ENCODE measurements at regions not wholly inside any gene's neighbourhood (a gene's known extent, or its start where the extent isn't known, plus 50 kb on each side); places are given as distances from the start of the nearest gene placed in this dataset.

GRCh38 chr1:48080331-48081255 is 83.4 kb upstream of the TRABD2B start (continued):
- TF ChIP-seq ZNF425 (CRISPR knock-in tag; conservative IDR thresholded peaks at IDR 0.05), result no peak

GRCh38 chr1:48079096-48079495 is 81.9 kb upstream of the TRABD2B start:
- no peak for DNase-seq (ENCODE audit: low spot score)
- CTCF ChIA-PET, result no interaction called here

GRCh38 chr1:48077795-48078222 is 80.6 kb upstream of the TRABD2B start:
- H3K27me3 Mint-ChIP-seq (ENCODE audit: low read depth), result peaks cover 52% of the 10 kb centered on the region
- peaks cover 2% of the 10 kb centered on the region; the same call in 1 of the 2 replicates for H3K4me1 Mint-ChIP-seq
- ChIA-PET CTCF (interaction anchor here (1.0 to 1.3 kb wide), 2 partner anchors 16 to 352 kb away, joined by 3 to 4 read pairs; no protein-coding TSS in a partner anchor), POLR2A (no interaction called here)
- no peaks in the 10 kb centered on the region for H3K36me3 Mint-ChIP-seq
- DNase-seq (ENCODE audit: low spot score) (no peak), ATAC-seq (no peak)
- H3K9me3 Mint-ChIP-seq, result peaks cover 6% of the 10 kb centered on the region
- no peak overlapping the region for H3K4me3 Mint-ChIP-seq
- no peak overlapping the region for H3K27ac Mint-ChIP-seq
- TF ChIP-seq SOX15 (CRISPR knock-in tag; IDR thresholded peaks at IDR 0.05), result no peak

More at GRCh38 chr1:48079096-48079495, 81.9 kb upstream of the TRABD2B start:
- no peak for ATAC-seq
- POLR2A ChIA-PET, result no interaction called here
- Mint-ChIP-seq H3K4me1 (no peaks in the 10 kb centered on the region), H3K27ac (no peak overlapping the region), H3K9me3 (peaks cover 6% of the 10 kb centered on the region), H3K36me3 (no peaks in the 10 kb centered on the region), H3K4me3 (no peak overlapping the region), H3K27me3 (ENCODE audit: low read depth) (peaks cover 51% of the 10 kb centered on the region)
- no peak for TF ChIP-seq PRDM15 (CRISPR knock-in tag; IDR thresholded peaks at IDR 0.05)
- TF ChIP-seq ZBTB21 (CRISPR knock-in tag; IDR thresholded peaks at IDR 0.05; ENCODE audit: borderline replicate concordance), result no peak
- no peak for TF ChIP-seq SMAD4 (CRISPR knock-in tag; IDR thresholded peaks at IDR 0.05)
- TF ChIP-seq PREB (CRISPR knock-in tag; IDR thresholded peaks at IDR 0.05; ENCODE audit: borderline replicate concordance), result no peak
- TF ChIP-seq PRRX2 (CRISPR knock-in tag; IDR thresholded peaks at IDR 0.05), result no peak
- TF ChIP-seq SOX15 (CRISPR knock-in tag; IDR thresholded peaks at IDR 0.05), result no peak
- no peak for TF ChIP-seq GTF2I (CRISPR knock-in tag; conservative IDR thresholded peaks at IDR 0.05)
- no peak for TF ChIP-seq OVOL2 (CRISPR knock-in tag; IDR thresholded peaks at IDR 0.05; ENCODE audit: borderline replicate concordance)
- no peak for TF ChIP-seq TEAD4 (CRISPR knock-in tag; IDR thresholded peaks at IDR 0.05)

- Mint-ChIP-seq H3K36me3 (no peaks in the 10 kb centered on the region), H3K4me3 (no peak overlapping the region), H3K9me3 (peaks cover 10% of the 10 kb centered on the region), H3K27ac (no peak overlapping the region), H3K4me1 (peaks cover 2% of the 10 kb centered on the region; the same call in 1 of the 2 replicates), H3K27me3 (ENCODE audit: low read depth) (peaks cover 44% of the 10 kb centered on the region)
- DNase-seq (ENCODE audit: low spot score) (no peak), ATAC-seq (no peak)
- CTCF ChIA-PET, result interaction anchor here (1.4 kb wide), 1 partner anchor 79 kb away, joined by 3 read pairs; the partner anchor contains the start of gene TRABD2B
- POLR2A ChIA-PET, result no interaction called here
- TF ChIP-seq ZNF512 (CRISPR knock-in tag; IDR thresholded peaks at IDR 0.05; ENCODE audit: borderline replicate concordance), result no peak
- TF ChIP-seq IRF2 (CRISPR knock-in tag; IDR thresholded peaks at IDR 0.05; ENCODE audit: borderline replicate concordance, low read depth), result no peak
- no peak for TF ChIP-seq NR2C2 (CRISPR knock-in tag; IDR thresholded peaks at IDR 0.05)
- no peak for TF ChIP-seq NR3C1 (CRISPR knock-in tag; conservative IDR thresholded peaks at IDR 0.05; ENCODE audit: low read depth)
- no peak for TF ChIP-seq FOXP4 (CRISPR knock-in tag; IDR thresholded peaks at IDR 0.05)
- TF ChIP-seq FOXK1 (CRISPR knock-in tag; IDR thresholded peaks at IDR 0.05), result no peak
- no peak for TF ChIP-seq FOXP1 (CRISPR knock-in tag; IDR thresholded peaks at IDR 0.05; ENCODE audit: borderline replicate concordance)
- no peak for TF ChIP-seq KAT7 (CRISPR knock-in tag; IDR thresholded peaks at IDR 0.05; ENCODE audit: borderline replicate concordance)
Observed at GRCh38 chr1:48076017-48076416, 78.8 kb upstream of the TRABD2B start.
